ENCODE measurements at regions not wholly inside any gene's neighbourhood (a gene's known extent, or its start where the extent isn't known, plus 50 kb on each side); places are given as distances from the start of the nearest gene placed in this dataset.

GRCh38 chr2:60379216-60379615, 174.2 kb downstream of the BCL11A start (continued):
- TF ChIP-seq NRF1 (IDR thresholded peaks at IDR 0.05; ENCODE audit: low read depth, low read length) (no peak), GABPA (IDR thresholded peaks at IDR 0.05; ENCODE audit: borderline replicate concordance, insufficient read depth, low read length) (no peak), KDM5A (IDR thresholded peaks at IDR 0.05; ENCODE audit: low read length) (no peak), ATF3 (IDR thresholded peaks at IDR 0.05; ENCODE audit: insufficient read depth, low read depth, low read length) (no peak), BCL11A (IDR thresholded peaks at IDR 0.05; ENCODE audit: low read depth in 2 of 2, low read length in 2 of 2) (no peak), FOSL1 (IDR thresholded peaks at IDR 0.05; ENCODE audit: insufficient read depth, low read depth, low read length) (no peak), POU5F1 (IDR thresholded peaks at IDR 0.05; ENCODE audit: low read depth, low read length) (no peak)
